AG09319 (cell line): ENCODE measurements at regions not wholly inside any gene's neighbourhood (a gene's known extent, or its start where the extent isn't known, plus 50 kb on each side); places are given as distances from the start of the nearest gene placed in this dataset.

Experiments
- DNase-seq: peaks from one replicate; pipeline ENCODE4 v3.0.0-alpha.2; 2010; ENCODE audit warnings: low read depth; ENCODE audit errors: extremely low read depth
- CTCF ChIP-seq: IDR thresholded peaks from 2 replicates; pipeline ENCODE4 v1.5.1; 2011; ENCODE audit warnings: low read depth, mild to moderate bottlenecking, inconsistent platforms, low read length, moderate library complexity

- DNase-seq, result no peak
- TF ChIP-seq CTCF, result no peak
These were observed 647.2 kb downstream of the LIG4 start for GRCh38 chr13:107568181-107568580.

GRCh38 chr13:107563099-107563925, 652.0 kb downstream of the LIG4 start:
- DNase-seq, result no peak
- no peak for TF ChIP-seq CTCF

DNA sequence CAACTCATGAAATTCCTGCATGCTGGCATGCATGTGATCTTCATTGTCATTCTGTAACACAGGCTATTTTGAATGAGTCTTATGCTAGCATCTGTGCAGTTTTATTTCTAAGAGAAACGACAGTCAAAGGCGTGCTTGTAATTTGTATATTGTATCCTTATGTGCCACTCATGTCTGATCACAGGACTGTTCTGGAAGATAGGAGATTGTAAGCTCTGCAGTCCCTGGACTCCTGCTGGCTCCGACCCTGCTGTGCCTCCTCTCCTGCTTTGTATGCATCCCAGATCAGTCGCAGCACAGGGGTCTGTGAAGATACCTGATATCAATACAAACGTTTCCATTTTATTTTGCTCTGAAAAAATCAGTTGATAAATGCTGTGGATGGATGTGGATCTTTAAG, 653.1 kb downstream of the LIG4 start:
- TF ChIP-seq CTCF, result no peak
- DNase-seq, result no peak

DNA sequence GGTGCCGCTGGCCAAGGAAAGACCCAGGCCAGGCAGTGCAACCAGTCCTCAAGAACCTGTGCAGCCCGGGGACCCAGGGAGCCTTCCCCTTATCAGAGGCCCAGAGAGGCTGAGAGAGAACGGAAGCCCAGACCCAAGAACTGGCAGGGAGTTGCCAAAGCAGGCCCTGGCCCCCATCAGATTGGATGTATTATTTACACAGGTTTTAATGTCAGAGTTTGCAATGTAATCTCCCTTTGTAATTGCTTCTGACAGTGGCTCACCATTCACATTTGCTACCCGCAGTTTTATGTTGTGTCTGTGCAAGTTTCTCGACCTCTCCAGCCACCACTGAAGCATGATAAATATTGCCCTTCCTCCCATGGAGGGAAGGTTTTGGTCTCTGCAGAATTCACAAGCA, 660.9 kb downstream of the LIG4 start:
- DNase-seq, result no peak
- TF ChIP-seq CTCF, result no peak

DNA sequence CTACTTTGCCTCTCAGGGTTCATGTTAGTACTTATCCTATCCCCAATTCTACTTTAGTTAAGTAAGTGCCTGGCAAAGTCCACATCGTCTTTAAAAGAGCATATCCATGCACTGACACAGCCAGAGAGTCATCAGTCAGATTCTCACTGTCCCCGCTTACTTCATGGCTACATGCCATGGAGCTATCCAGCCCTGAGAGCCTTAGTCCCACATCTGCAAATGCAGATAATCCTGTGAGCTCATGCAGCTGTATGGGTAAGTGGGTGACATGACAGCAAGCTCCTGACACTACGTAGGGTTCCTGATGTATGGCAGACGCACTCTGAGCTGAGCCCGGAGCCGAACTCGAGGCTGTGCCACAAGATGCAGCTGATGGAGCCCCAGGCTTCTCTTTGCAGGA, 661.5 kb downstream of the LIG4 start:
- TF ChIP-seq CTCF, result no peak

GRCh38 chr13:107551521-107551920, 663.8 kb downstream of the LIG4 start:
- DNase-seq, result no peak
- TF ChIP-seq CTCF, result no peak

More for the DNA sequence above, 661.5 kb downstream of the LIG4 start:
- DNase-seq, result no peak

GRCh38 chr13:107548338-107548737, 667.0 kb downstream of the LIG4 start:
- no peak for DNase-seq

More at GRCh38 chr13:107548338-107548737, 667.0 kb downstream of the LIG4 start:
- no peak for TF ChIP-seq CTCF
